ENCODE measurements at regions not wholly inside any gene's neighbourhood (a gene's known extent, or its start where the extent isn't known, plus 50 kb on each side); places are given as distances from the start of the nearest gene placed in this dataset.

- no peak for TF ChIP-seq TCF7L2 (IDR thresholded peaks at IDR 0.05; ENCODE audit: low read depth, low read length)
- TF ChIP-seq POLR2AphosphoS5 (IDR thresholded peaks at IDR 0.05; ENCODE audit: low read depth, low read length) = no peak
- no peak for TF ChIP-seq SIN3A (IDR thresholded peaks at IDR 0.05; ENCODE audit: borderline replicate concordance, insufficient read depth, low read depth, low read length)
- TF ChIP-seq, protein P1, sequence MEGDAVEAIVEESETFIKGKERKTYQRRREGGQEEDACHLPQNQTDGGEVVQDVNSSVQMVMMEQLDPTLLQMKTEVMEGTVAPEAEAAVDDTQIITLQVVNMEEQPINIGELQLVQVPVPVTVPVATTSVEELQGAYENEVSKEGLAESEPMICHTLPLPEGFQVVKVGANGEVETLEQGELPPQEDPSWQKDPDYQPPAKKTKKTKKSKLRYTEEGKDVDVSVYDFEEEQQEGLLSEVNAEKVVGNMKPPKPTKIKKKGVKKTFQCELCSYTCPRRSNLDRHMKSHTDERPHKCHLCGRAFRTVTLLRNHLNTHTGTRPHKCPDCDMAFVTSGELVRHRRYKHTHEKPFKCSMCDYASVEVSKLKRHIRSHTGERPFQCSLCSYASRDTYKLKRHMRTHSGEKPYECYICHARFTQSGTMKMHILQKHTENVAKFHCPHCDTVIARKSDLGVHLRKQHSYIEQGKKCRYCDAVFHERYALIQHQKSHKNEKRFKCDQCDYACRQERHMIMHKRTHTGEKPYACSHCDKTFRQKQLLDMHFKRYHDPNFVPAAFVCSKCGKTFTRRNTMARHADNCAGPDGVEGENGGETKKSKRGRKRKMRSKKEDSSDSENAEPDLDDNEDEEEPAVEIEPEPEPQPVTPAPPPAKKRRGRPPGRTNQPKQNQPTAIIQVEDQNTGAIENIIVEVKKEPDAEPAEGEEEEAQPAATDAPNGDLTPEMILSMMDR (IDR thresholded peaks at IDR 0.05) = no peak
- TF ChIP-seq, protein P2, sequence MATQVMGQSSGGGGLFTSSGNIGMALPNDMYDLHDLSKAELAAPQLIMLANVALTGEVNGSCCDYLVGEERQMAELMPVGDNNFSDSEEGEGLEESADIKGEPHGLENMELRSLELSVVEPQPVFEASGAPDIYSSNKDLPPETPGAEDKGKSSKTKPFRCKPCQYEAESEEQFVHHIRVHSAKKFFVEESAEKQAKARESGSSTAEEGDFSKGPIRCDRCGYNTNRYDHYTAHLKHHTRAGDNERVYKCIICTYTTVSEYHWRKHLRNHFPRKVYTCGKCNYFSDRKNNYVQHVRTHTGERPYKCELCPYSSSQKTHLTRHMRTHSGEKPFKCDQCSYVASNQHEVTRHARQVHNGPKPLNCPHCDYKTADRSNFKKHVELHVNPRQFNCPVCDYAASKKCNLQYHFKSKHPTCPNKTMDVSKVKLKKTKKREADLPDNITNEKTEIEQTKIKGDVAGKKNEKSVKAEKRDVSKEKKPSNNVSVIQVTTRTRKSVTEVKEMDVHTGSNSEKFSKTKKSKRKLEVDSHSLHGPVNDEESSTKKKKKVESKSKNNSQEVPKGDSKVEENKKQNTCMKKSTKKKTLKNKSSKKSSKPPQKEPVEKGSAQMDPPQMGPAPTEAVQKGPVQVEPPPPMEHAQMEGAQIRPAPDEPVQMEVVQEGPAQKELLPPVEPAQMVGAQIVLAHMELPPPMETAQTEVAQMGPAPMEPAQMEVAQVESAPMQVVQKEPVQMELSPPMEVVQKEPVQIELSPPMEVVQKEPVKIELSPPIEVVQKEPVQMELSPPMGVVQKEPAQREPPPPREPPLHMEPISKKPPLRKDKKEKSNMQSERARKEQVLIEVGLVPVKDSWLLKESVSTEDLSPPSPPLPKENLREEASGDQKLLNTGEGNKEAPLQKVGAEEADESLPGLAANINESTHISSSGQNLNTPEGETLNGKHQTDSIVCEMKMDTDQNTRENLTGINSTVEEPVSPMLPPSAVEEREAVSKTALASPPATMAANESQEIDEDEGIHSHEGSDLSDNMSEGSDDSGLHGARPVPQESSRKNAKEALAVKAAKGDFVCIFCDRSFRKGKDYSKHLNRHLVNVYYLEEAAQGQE (IDR thresholded peaks at IDR 0.05; ENCODE audit: insufficient read depth in 1 of 2, low read depth in 2 of 2, low read length in 1 of 2) = no peak
- ChIA-PET POLR2A (no interaction called here), CTCF (no interaction called here)
- Histone ChIP-seq H3K4me3 (ENCODE audit: low read depth in 2 of 2, low read length in 2 of 2) (no peak overlapping the region), H3K9me3 (ENCODE audit: control insufficient read depth, insufficient read depth, low read depth, low read length) (no peaks in the 10 kb centered on the region), H3K27me3 (ENCODE audit: control insufficient read depth, insufficient read depth, low read length) (no peaks in the 10 kb centered on the region), H3K36me3 (ENCODE audit: control insufficient read depth, insufficient read depth, low read length) (no peaks in the 10 kb centered on the region), H3K27ac (ENCODE audit: low read length) (no peak overlapping the region), H3K4me1 (ENCODE audit: control insufficient read depth, insufficient read depth, low read length) (no peaks in the 10 kb centered on the region)
- in situ Hi-C loops (cut with HindIII; ENCODE audit: low pct_unique_long_range_greater_than_20kb, low sequenced_read_pairs) (no loop called here), intact Hi-C loops (cut with micrococcal nuclease; ENCODE audit: unreplicated experiment) (no loop called here)
- ATAC-seq (no peak), DNase-seq (ENCODE audit: low read depth, low spot score) (no peak)
- no TSS peak for BruUV-seq (replicated peaks)
Observed at GRCh38 chr11:109726061-109726460, 304.1 kb downstream of the C11orf87 start.

DNA sequence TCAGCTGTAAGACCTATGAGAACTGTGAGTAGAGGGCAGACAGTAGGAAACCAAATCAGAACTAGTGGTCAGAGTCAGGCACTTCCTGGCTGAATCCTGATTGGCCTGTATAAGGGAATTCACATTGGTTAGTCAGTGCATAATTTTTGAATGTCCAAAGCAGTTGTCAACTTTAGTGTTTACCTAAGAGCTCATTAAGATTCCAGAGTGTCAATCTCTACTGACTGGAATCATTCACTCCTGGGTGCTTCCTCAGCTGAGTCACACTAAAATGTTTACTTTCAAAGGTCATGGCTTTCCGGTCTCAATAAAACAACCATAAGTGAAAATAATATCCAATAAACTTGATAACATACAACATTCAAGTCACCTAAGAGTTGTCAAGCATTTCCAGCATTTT lies 306.1 kb downstream of the C11orf87 start:
- H3K9me3 ChIP-seq (ENCODE audit: control insufficient read depth, insufficient read depth, low read depth, low read length) = no peaks in the 10 kb centered on the region
- in situ Hi-C loops (cut with HindIII; ENCODE audit: low pct_unique_long_range_greater_than_20kb, low sequenced_read_pairs) (no loop called here), intact Hi-C loops (cut with micrococcal nuclease; ENCODE audit: unreplicated experiment) (no loop called here)
- ChIA-PET POLR2A (no interaction called here), CTCF (no interaction called here)
- no peaks in the 10 kb centered on the region for H3K36me3 ChIP-seq (ENCODE audit: control insufficient read depth, insufficient read depth, low read length)
- no peak overlapping the region for H3K4me3 ChIP-seq (ENCODE audit: low read depth in 2 of 2, low read length in 2 of 2)
- no peaks in the 10 kb centered on the region for H3K27me3 ChIP-seq (ENCODE audit: control insufficient read depth, insufficient read depth, low read length)
- ATAC-seq (no peak), DNase-seq (ENCODE audit: low read depth, low spot score) (peak; percentile 15)
- H3K27ac ChIP-seq (ENCODE audit: low read length) = no peak overlapping the region
- no peaks in the 10 kb centered on the region for H3K4me1 ChIP-seq (ENCODE audit: control insufficient read depth, insufficient read depth, low read length)
- no peak for TF ChIP-seq SIN3A (IDR thresholded peaks at IDR 0.05; ENCODE audit: borderline replicate concordance, insufficient read depth, low read depth, low read length)
- TF ChIP-seq TCF7L2 (IDR thresholded peaks at IDR 0.05; ENCODE audit: low read depth, low read length) = no peak
- no peak for TF ChIP-seq POLR2AphosphoS5 (IDR thresholded peaks at IDR 0.05; ENCODE audit: low read depth, low read length)
- TF ChIP-seq, protein P2 (IDR thresholded peaks at IDR 0.05; ENCODE audit: insufficient read depth in 1 of 2, low read depth in 2 of 2, low read length in 1 of 2) = no peak
- TF ChIP-seq, protein P1 (IDR thresholded peaks at IDR 0.05) = no peak
- BruUV-seq (replicated peaks) = no TSS peak

Measured in Panc1 (cell line).